ENCODE measurements at regions not wholly inside any gene's neighbourhood (a gene's known extent, or its start where the extent isn't known, plus 50 kb on each side); places are given as distances from the start of the nearest gene placed in this dataset.
"Not testable (repeated sequence)": the region's sequence is repeated elsewhere in the genome, so short reads cannot be mapped to it uniquely, and the experiment has no call there.

DNA sequence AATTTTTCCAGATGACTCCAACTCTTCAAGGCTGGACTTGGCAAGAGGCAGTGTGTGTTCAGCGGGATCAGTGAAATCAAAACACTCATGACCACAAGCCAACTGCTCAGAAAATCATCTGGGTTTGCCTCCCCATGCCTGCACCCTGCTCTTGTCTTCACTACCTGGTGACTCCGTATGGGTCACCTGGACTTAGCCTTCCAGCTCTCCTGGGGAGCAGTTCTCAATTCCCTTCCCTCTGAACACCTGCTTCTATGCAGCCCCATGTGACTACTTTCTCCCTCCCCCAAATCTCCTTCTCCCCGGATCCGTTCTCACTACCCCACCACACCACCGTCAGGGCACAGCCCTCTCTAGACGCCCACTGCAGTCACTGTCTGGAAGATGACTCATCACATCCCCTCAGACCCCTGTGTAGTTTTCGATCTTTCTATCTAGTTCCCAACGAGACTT, 130.2 kb upstream of the ID2 start:
- DNase-seq (ENCODE audit: low read depth): no peak

- DNase-seq (ENCODE audit: low read depth): no peak
Measured at GRCh38 chr2:8552293-8552801, 129.5 kb upstream of the ID2 start.

- DNase-seq (ENCODE audit: low read depth): no peak
Measured at GRCh38 chr2:8553643-8554042, 128.2 kb upstream of the ID2 start.

GRCh38 chr2:8554296-8554806, 127.5 kb upstream of the ID2 start:
- DNase-seq (ENCODE audit: low read depth): no peak

GRCh38 chr2:8555543-8555942, 126.3 kb upstream of the ID2 start:
- no peak for DNase-seq (ENCODE audit: low read depth)

DNA sequence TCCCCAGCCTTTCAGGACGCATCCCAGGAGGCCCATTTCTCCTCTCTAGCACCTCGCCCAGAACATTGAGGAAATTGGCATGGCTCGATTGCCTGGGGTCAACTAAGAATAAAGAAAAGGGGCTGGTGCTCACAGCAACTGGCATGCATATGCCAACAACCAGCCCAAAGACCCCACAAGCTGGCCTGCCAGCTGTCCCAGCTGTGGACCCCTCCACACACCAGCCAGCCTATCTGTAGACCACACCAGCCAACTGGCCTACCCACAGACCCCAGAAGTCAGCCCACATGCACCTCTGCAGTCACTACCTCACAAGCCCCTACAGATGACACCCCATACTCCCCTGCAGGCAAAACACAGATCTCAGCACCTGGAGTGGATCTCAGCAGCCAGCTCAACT, 123.8 kb upstream of the ID2 start:
- no peak for DNase-seq (ENCODE audit: low read depth)

DNA sequence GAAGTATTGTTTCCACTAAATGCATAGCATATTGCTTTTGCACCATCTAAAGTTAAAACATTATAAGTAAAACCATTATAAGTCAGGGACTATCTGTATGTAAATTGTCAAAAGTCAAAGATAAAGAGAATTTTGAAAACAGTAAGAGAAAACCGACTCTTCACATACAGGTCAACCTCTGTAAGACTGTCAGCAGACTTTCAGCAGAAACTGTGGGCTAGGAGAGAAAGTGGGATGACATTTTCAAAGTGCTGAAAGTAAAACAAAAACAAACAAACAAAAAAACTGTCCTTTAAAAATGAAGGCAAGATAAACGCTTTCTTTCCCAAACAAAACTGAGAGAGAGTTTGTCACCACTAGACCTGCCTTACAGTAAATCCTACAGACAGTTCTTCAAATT, 122.9 kb upstream of the ID2 start:
- DNase-seq (ENCODE audit: low read depth): no peak

- no peak for DNase-seq (ENCODE audit: low read depth)
Measured at GRCh38 chr2:8559805-8560204, 122.1 kb upstream of the ID2 start.

DNA sequence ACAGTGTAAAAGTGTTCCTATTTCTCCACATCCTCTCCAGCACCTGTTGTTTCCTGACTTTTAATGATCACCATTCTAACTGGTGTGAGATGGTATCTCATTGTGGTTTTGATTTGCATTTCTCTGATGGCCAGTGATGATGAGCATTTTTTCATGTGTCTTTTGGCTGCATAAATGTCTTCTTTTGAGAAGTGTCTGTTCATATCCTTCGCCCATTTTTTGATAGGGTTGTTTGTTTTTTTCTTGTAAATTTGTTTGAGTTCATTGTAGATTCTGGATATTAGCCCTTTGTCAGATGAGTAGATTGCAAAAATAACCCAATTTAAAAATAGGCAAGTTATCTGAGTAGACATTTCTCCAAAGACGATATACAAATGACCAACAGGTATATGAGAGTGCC, 120.2 kb upstream of the ID2 start:
- DNase-seq (ENCODE audit: low read depth): not testable (repeated sequence)

DNA sequence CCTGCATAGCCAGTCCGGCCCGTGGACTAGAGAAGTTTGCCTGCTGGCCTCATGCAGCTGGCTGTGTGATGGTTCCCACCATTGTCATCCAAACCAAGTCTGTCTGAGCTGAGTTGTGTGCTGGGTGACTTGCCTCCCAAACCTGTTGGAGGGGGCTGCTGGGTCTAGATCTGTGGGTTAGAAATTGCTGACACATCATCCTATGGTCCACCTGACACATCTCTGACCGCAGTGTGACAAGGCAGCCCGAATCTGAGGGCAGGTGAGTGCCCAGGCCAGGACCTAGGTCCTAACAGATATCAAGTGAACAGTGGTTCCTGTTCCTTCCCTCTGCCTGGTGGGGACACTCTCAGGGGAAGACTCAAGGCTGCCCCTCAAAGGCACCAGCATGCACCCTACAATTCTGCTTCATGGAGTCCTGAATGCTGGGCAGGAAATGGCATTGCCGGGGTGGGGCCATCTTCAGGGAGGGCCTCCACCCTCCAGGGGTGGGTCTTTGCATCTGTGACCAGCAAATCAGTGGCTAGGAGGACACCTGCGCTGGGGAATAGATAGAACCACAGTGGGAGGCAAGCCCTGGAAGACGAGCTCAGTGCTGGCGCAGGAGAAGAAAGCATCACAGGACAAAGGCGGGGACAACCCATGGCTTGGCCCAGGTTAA, 117.9 kb upstream of the ID2 start:
- no peak for DNase-seq (ENCODE audit: low read depth)

- no peak for DNase-seq (ENCODE audit: low read depth)
Measured at GRCh38 chr2:8564475-8564874, 117.4 kb upstream of the ID2 start.

DNA sequence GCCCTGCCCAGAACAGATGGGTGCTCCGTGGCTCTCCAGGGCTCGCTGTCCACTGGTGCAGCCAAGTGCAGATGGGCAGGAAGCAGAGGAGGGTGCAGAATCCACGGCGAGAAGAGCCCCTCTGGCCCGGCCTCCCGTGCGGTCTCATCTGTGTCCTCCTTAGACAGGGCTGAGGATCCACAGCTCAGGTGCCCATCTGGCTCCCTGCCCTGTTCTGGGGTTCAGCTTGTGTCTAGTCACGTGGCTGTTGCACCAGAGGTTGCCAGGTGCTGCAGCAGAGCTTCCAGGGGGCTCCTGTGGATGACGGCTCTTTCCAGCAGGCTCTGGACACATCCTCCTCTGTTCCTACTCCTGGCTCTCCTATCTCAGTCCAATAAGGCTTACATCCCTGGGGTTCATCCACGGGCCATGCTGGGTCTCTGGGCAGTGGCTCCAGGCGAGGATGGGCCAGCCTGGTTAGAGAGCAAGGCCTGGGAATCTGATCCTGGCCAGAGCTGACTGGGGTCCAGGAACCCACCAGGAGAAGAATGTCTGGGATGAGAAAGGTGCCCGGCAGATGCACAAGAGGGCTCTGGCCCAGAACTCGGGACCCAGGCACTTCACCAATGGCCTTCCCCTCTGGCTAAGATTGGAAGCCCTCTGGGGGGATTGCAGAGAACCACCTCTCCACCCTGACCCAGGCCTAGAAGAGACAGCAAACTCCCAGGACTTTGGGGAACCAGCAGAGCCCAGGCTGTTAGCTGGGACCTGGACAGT, 116.3 kb upstream of the ID2 start:
- no peak for DNase-seq (ENCODE audit: low read depth)

DNA sequence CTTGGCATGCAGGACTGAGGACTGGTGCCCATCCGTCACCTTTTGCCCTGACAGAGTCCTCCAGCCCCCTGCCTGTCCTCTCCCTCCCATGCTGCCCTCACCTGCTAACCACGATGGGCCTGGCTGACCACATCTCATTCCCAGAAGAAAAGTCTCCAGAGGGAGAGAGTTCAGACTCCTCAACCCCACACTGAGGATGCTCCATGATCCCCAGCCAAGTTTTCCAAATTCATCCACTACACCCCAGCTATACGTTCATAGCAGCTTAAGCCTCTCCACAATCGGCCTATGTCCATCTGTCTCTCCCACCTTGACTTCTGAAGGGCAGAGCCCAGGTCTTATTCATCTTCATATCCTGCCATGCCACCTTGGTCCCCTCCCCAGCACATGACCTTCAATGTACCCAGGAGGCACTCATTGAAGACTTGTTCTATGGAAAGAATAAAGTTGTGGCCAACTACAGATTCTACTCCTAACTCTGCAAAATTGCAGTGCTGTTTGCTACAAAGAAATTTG, 115.6 kb upstream of the ID2 start:
- no peak for DNase-seq (ENCODE audit: low read depth)

DNA sequence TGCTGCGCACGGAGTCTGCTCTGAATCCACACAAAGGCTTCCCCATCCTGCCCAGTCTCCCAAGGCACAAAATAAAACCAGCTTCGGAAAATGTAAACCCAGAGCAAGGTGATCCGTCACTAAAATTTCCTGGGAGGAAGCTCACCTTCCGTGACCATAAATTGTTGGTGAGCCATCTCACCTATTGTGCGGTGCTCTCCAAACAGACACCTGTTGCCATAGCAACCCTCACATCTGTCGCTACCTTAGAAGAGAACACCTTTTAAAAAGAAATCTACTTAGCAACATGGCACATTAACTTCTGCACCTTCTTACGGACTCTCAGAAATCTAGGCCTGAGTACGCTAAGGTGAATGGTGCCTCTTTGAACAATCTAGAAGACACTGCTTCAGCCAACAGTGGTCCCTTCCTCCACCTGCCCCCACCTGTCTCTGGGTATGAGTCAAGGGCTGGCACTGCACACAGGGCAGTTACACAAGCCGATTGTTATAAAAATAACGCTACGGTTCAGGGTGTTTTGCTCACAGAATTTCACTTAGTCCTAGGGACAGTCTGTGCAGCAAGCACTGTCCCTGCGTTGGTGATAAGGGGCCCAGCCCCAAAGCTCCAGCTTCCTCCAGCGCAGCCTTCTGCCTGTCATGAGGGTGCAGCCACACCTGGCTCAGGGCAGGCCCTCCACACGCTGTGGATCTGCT, 114.9 kb upstream of the ID2 start:
- no peak for DNase-seq (ENCODE audit: low read depth)

GRCh38 chr2:8567469-8568260, 114.2 kb upstream of the ID2 start:
- no peak for DNase-seq (ENCODE audit: low read depth)

GRCh38 chr2:8568543-8569302, 113.1 kb upstream of the ID2 start:
- DNase-seq (ENCODE audit: low read depth): no peak

GRCh38 chr2:8569332-8569930, 112.4 kb upstream of the ID2 start:
- DNase-seq (ENCODE audit: low read depth): no peak

GRCh38 chr2:8570637-8571036, 111.2 kb upstream of the ID2 start:
- no peak for DNase-seq (ENCODE audit: low read depth)

- DNase-seq (ENCODE audit: low read depth): no peak
Measured at GRCh38 chr2:8571301-8571791, 110.5 kb upstream of the ID2 start.

Measured in HT1080 (cell line).